ENCODE measurements at regions not wholly inside any gene's neighbourhood (a gene's known extent, or its start where the extent isn't known, plus 50 kb on each side); places are given as distances from the start of the nearest gene placed in this dataset.
"Not testable (repeated sequence)": the region's sequence is repeated elsewhere in the genome, so short reads cannot be mapped to it uniquely, and the experiment has no call there.

- no peak for DNase-seq
Measured at GRCh38 chr2:195270466-195271039, 386.5 kb upstream of the SLC39A10 start.

- no peak for DNase-seq
Measured at GRCh38 chr2:195269220-195269619, 387.8 kb upstream of the SLC39A10 start.

GRCh38 chr2:195257979-195258378, 399.0 kb upstream of the SLC39A10 start:
- DNase-seq = no peak

- DNase-seq = no peak
Measured at GRCh38 chr2:195252018-195252417, 405.0 kb upstream of the SLC39A10 start.

- no peak for DNase-seq
Measured at GRCh38 chr2:195251214-195251613, 405.8 kb upstream of the SLC39A10 start.

- DNase-seq = no peak
Measured at GRCh38 chr2:195238826-195239225, 418.2 kb upstream of the SLC39A10 start.

- no peak for DNase-seq
Measured at GRCh38 chr2:195238379-195238778, 418.6 kb upstream of the SLC39A10 start.

- DNase-seq = not testable (repeated sequence)
Measured at GRCh38 chr2:195228547-195228946, 428.5 kb upstream of the SLC39A10 start.

GRCh38 chr2:195214072-195214471, 443.0 kb upstream of the SLC39A10 start:
- DNase-seq = no peak

GRCh38 chr2:195212586-195212985, 444.4 kb upstream of the SLC39A10 start:
- DNase-seq = no peak

GRCh38 chr2:195202163-195202845, 454.7 kb upstream of the SLC39A10 start:
- DNase-seq = no peak

- no peak for DNase-seq
Measured at GRCh38 chr2:195199864-195200263, 457.2 kb upstream of the SLC39A10 start.

GRCh38 chr2:195181059-195181705, 475.8 kb upstream of the SLC39A10 start:
- no peak for DNase-seq

GRCh38 chr2:195168369-195168768, 488.7 kb upstream of the SLC39A10 start:
- DNase-seq = no peak

- DNase-seq = no peak
Measured at GRCh38 chr2:195164930-195165329, 492.1 kb upstream of the SLC39A10 start.

- DNase-seq = no peak
Measured at GRCh38 chr2:195162918-195163317, 494.1 kb upstream of the SLC39A10 start.

- no peak for DNase-seq
Measured at GRCh38 chr2:195162194-195162593, 494.8 kb upstream of the SLC39A10 start.

- DNase-seq = no peak
Measured at GRCh38 chr2:195160963-195161362, 496.1 kb upstream of the SLC39A10 start.

- DNase-seq = no peak
Measured at GRCh38 chr2:195151711-195152110, 505.3 kb upstream of the SLC39A10 start.

- DNase-seq = no peak
Measured at GRCh38 chr2:195150819-195151218, 506.2 kb upstream of the SLC39A10 start.

- DNase-seq = no peak
Measured at GRCh38 chr2:195148004-195148403, 509.0 kb upstream of the SLC39A10 start.

- DNase-seq = no peak
Measured at GRCh38 chr2:195146761-195147541, 510.1 kb upstream of the SLC39A10 start.

- no peak for DNase-seq
Measured at GRCh38 chr2:195138435-195138834, 518.6 kb upstream of the SLC39A10 start.

- not testable (repeated sequence) for DNase-seq
Measured at GRCh38 chr2:195125889-195126288, 531.1 kb upstream of the SLC39A10 start.

All from activated naive CD4-positive, alpha-beta T cell treated with Interleukin-2 at 50 U/mL for 16 hours (primary cell).